ENCODE measurements at regions not wholly inside any gene's neighbourhood (a gene's known extent, or its start where the extent isn't known, plus 50 kb on each side); places are given as distances from the start of the nearest gene placed in this dataset.
"Not testable (repeated sequence)": the region's sequence is repeated elsewhere in the genome, so short reads cannot be mapped to it uniquely, and the experiment has no call there.

- DNase-seq (ENCODE audit: low read depth): no peak
Measured at GRCh38 chr6:131443014-131443413, 130.0 kb upstream of the ARG1 start.

GRCh38 chr6:131443514-131443913 is 129.5 kb upstream of the ARG1 start:
- DNase-seq (ENCODE audit: low read depth): no peak
- TF ChIP-seq CTCF (conservative IDR thresholded peaks at IDR 0.05; ENCODE audit: low read depth, low read length): no peak
- H3K4me3 ChIP-seq (ENCODE audit: low read depth, low read length): no peak overlapping the region

More at GRCh38 chr6:131443014-131443413, 130.0 kb upstream of the ARG1 start:
- no peak overlapping the region for H3K4me3 ChIP-seq (ENCODE audit: low read depth, low read length)
- no peak for TF ChIP-seq CTCF (conservative IDR thresholded peaks at IDR 0.05; ENCODE audit: low read depth, low read length)

- H3K4me3 ChIP-seq (ENCODE audit: low read depth, low read length); DNase-seq (ENCODE audit: low read depth): not testable (repeated sequence)
Measured at GRCh38 chr6:131445356-131445755, 127.7 kb upstream of the ARG1 start.

GRCh38 chr6:131450861-131451260 is 122.2 kb upstream of the ARG1 start:
- no peak for DNase-seq (ENCODE audit: low read depth)
- TF ChIP-seq CTCF (conservative IDR thresholded peaks at IDR 0.05; ENCODE audit: low read depth, low read length): no peak
- no peak overlapping the region for H3K4me3 ChIP-seq (ENCODE audit: low read depth, low read length)

- DNase-seq (ENCODE audit: low read depth): no peak
- TF ChIP-seq CTCF (conservative IDR thresholded peaks at IDR 0.05; ENCODE audit: low read depth, low read length): no peak
- H3K4me3 ChIP-seq (ENCODE audit: low read depth, low read length): no peak overlapping the region
Measured at GRCh38 chr6:131451321-131452144, 121.5 kb upstream of the ARG1 start.

DNA sequence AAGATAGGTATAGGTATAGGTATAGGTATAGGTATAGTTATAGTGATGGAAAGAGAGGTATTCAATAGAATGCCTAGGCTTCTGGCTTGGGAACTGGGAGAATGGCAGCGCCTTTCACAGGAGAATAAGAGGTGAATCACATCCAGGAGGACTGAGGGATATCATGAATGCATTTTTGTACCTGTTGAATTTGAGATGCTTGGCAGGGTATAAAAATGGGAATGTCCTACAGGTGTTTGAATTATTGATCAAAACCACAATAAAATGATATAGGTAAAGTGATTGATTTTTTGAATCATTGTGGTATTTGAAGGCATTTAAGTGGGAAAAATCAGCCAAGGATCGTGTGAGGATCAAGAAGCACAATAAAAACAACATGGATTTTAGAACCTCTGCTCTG is 119.2 kb upstream of the ARG1 start:
- TF ChIP-seq CTCF (conservative IDR thresholded peaks at IDR 0.05; ENCODE audit: low read depth, low read length): no peak
- no peak for DNase-seq (ENCODE audit: low read depth)
- no peak overlapping the region for H3K4me3 ChIP-seq (ENCODE audit: low read depth, low read length)

DNA sequence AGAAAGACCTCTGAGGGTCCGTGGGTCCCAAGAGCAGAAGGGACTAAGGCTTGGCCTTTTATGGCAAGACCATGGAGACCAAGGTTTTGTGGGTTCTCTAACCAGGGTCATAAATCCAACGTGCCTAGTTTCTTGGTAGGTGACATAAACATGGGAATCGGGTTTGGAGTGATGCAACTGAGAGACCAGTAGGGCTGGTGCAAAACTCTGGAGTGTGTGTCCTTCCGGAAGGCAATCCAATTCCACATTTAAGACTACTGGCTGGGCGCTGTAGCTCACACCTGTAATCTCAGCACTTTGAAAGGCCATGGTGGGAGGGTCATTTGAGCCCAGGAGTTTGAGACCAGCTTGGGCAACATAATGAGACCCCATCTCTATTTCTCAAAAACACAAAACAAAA is 116.5 kb upstream of the ARG1 start:
- no peak for TF ChIP-seq CTCF (conservative IDR thresholded peaks at IDR 0.05; ENCODE audit: low read depth, low read length)
- DNase-seq (ENCODE audit: low read depth): no peak
- no peak overlapping the region for H3K4me3 ChIP-seq (ENCODE audit: low read depth, low read length)

All from choroid plexus epithelial cell (primary cell).